NCI-H446 treated with DMSO at 0.1 percent for 48 hours (cell line): ENCODE measurements at regions not wholly inside any gene's neighbourhood (a gene's known extent, or its start where the extent isn't known, plus 50 kb on each side); places are given as distances from the start of the nearest gene placed in this dataset.

Source experiments
- DNase-seq: peaks from one replicate; lab custom pipeline; 2025; lab: John Stamatoyannopoulos, UW

DNA sequence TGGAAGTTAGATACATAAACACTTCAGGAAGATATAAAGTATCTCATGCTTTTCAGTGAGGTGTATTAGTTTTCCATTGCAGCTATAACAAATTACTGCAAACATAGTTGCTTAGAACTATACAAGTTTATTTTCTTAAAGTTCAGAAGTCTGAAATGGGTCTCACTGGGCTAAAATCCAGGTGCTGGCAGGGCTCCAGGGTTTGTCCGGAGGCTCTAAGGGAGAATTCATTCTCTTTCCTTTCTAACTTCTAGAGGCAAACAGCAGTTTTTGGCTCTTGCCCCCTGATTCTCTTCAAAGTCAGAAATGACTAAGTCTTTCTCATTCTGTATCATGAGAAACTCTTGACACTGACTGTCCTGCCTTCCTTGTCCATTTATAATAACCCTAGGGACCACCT, 138.8 kb downstream of the AASDHPPT start:
- no peak for DNase-seq

GRCh38 chr11:106217456-106217855, 140.0 kb downstream of the AASDHPPT start:
- DNase-seq = no peak

GRCh38 chr11:106218106-106218505, 140.6 kb downstream of the AASDHPPT start:
- no peak for DNase-seq

- DNase-seq = no peak
These were observed 145.2 kb downstream of the AASDHPPT start for GRCh38 chr11:106222626-106223025.

DNA sequence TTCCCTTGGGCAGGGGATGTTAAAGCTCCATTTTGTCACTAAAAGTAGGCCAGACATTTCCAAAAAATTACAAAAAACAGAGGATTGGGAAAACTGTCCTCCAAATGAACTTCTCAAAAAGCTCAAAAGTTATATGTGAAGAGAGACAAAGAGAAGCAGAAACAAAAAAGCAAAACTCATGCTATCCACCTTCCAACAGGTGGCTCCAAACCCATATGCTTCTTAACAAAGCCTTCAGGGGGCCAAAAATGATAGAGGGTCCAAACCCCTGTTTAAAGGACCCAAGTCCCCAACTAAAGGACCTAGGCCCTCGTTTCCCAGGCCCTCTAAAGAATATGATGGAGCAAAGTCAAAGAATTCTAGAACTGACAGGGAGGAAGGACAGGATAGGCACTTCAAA, 146.7 kb downstream of the AASDHPPT start:
- DNase-seq = no peak

- no peak for DNase-seq
These were observed 151.5 kb downstream of the AASDHPPT start for GRCh38 chr11:106228996-106229395.

DNA sequence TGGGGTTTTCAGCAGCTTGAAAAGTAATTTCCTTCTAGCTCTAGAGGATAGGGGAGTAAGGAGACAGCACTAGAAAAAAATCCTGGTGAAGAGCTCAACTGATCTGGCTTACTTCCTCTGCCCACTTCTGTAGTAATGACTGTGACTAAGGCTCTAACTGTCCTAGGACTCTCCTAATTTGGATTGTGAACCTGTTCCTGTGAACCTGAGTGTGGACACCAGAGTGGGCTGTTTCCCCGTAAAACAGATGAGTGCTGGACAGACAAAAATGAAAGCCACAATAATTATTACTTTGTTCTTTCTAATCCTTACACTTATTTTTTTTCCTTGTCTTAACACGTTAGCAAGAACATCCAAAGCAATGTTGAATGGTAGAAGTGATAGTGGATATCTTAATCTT, 154.1 kb downstream of the AASDHPPT start:
- DNase-seq = no peak

GRCh38 chr11:106233191-106233590, 155.7 kb downstream of the AASDHPPT start:
- no peak for DNase-seq

- DNase-seq = no peak
These were observed 157.3 kb downstream of the AASDHPPT start for GRCh38 chr11:106234794-106235193.

DNA sequence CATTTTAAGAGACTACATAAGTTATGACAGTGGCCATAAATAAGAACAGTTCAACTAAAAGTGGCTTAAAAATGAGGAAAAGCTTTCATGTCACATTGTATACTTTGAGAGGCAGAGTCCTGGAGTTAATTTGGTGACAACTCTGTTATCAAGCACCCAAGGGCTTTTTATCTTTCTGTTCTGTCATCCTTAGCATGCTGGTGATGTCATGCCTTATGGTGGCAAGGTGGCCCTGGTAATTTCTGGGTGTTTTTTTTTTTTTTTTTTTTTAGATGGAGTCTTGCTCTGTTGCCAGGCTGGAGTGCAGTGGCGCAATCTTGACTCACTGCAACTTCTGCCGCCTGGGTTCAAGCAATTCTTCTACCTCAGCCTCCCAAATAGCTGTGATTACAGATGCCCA, 158.8 kb downstream of the AASDHPPT start:
- no peak for DNase-seq

DNA sequence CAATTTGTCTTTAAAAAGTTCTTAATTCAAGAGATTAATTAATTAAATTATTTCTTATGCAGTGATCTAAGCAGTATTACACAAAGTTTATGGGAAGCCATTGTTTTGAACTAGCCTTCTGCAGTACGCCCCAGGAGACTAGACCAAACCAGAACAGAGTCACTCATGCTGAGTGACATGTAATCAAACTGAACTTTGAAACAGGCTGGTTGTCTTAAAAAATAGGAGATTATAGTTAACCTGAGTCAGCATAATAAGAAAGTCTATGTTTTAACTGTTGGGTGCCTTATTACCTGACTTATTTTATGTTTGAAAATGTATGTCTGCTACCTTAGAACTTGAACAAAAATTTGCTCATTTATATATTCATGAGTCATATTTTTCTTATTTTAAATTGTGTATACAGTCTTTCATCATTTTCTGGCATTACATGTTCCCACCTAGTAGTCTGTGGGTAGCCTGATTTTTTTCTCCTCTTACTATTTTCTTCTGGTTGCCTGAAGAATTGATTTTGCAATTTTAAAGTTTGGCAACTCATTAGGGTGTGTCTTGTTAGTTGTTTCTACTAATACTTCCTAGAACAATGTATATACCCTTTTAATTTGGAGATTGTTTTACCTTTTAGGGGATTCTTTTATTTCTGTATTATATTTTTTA, 161.4 kb downstream of the AASDHPPT start:
- no peak for DNase-seq

DNA sequence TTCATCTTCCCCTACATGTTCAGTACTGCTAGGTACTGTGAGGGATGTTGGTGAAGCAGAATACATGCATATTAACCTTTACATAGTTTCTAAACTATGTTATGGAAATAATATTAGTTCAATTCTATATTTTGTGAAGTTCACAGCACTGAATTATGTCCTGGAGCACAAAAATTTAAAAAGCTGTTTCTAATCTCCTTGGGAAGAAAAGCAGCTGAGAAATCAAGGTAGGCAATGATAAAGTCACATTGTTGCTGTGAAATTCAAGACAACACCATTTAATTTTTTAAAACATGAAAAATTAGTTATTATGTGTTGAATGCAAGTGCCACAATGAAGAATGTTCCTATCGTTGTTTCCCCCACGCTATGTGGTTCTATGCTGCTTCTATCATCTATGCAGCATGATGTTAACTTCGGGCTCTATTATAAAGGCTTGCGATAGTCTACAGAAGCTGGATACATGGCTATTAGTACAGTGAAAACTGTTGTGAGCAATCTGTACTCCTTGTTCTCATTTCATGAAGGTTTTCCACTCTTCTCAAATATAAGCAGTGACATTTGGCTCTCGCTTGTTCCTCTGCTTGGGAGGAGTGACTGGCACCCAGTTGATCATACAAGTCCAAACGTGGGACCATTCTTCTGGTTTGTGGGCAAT, 164.3 kb downstream of the AASDHPPT start:
- no peak for DNase-seq

DNA sequence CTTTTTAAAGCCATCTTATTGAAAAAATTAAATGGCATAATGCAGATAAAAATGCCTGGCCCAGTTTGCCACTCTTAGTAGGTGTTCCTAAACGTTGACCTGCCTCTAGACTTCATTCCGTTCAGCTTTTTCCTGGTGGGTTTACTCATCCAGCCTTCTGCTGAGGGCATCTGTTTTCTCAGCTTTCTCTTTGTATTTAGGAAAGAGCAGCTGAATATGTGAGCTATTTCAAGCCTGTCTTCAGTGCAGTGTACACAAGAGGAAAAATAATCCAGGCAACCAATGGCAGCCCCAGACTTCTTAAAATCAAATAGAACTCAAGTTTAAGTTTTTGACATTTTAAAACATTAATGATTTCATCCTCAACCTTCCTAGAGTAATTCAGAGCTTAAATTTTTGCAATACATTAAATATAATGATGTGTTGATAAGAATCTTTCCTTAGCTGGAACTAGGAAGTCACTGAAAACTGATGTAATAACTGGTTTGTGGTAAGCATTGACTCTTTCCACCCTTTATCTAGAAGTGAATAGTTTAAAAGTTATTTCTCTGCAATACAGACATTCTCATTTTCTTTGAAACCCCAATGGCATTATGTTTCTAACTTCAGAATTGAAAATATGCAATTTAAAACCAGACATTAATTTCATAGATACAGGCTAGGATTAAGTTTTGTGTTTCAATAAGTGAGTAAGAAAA, 165.4 kb downstream of the AASDHPPT start:
- no peak for DNase-seq

- DNase-seq = no peak
These were observed 169.0 kb downstream of the AASDHPPT start for GRCh38 chr11:106246495-106246894.

DNA sequence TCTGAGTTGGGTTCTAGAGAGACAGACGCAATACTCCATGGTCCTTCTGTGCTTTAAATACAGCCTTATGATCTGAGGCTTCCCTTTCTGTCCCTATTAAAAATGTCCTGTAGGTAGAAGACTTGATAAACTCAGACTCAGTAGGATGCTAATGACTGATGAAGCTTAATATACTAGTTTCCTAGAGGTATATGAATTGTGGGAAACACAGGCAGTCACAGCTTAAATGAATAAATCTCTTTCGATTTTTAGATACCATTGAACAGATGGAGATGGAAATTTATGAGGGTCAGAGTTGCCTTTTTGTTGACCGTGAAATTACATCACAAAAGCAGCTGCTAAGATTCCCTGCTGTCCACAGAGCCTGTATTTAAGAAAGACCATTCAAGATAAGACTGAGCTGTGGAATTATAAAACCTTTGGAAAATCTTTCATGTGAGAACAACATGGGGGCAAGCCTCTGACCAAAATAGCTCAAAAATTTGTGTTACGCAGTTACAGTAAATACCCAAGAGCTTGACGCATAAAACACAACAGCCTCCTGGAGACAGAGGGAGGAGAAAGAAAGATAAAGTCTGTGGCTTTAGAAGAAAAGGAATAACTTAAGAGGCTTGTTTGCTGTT, 172.3 kb downstream of the AASDHPPT start:
- no peak for DNase-seq

GRCh38 chr11:106262852-106263251, 185.4 kb downstream of the AASDHPPT start:
- no peak for DNase-seq

DNA sequence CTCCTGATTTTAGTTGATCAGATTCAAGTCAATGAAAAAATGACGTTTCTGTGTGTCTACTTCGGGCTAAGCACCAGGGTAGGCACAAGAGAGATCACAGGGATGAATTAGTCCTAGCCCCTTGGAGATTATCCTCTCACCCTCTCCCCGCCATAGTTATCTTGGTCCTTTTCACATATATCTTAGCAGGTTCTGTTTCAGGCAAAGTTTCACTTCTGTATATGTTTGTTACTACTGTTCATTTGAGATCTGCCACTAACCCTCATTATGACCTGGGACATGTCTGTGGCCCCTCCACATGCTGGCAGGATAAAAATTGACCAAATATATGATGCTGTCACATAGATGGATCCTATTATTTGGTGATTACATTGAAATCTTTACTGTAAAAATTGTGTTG, 186.1 kb downstream of the AASDHPPT start:
- DNase-seq = no peak

DNA sequence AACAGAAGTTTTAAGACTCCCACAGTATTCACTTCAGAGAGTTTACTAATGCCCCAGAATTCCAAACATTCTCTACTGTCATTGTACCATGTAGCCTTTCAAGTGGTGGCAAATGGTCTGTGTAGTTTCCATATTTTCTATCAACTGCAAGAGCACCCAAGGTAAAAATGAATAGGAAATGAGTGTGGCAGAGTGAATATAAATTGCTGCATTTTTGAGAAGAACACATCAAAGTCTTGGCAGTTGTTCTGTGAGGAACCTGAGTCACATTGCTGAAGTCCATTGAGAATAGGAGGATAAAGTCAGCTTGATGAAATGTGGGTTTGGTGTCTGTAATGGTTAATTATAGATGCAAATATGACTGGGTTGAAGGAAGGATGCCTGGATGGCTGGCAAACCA, 193.6 kb downstream of the AASDHPPT start:
- DNase-seq = no peak

- no peak for DNase-seq
These were observed 194.2 kb downstream of the AASDHPPT start for GRCh38 chr11:106271686-106272085.

GRCh38 chr11:106275151-106275550, 197.7 kb downstream of the AASDHPPT start:
- DNase-seq = no peak

DNA sequence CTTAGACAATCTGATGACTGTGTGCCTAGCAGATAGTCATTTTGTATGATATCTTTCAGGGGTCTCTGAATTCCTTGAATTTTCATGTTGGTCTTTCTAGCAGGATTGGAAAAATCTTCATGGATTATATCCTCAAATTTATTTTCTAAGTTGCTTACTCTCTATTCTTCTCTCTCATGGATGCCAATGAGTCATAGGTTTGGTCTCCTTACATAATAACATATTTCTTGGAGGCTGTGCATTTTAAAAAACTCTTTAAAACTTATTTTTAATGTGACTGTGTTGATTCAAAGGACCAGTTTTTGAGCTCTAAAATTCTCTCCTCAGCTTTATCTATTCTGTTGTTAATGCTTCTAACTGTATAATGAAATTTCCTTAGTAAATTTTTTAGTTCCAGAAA, 198.7 kb downstream of the AASDHPPT start:
- no peak for DNase-seq

- DNase-seq = no peak
These were observed 199.5 kb downstream of the AASDHPPT start for GRCh38 chr11:106276859-106277436.

DNA sequence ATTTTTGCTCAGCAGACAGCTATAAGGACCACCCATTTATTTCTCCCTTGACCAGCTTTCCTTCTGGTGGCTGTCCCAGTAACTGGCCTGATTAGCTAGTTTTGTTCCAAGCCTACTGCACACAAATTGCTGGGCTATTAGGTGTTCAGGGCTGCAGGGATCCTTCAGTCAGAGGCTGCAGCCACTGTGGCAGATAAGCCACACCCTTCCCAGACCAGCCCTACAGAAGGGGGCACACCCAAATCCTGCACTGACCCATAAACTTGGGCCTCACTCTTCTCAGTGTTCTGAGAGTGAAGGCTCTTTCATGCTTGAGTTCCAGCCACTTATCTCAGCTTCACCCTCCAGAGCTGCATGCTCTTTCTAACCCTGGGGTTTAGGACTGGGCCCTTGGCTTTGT, 200.0 kb downstream of the AASDHPPT start:
- DNase-seq = no peak
